ENCODE measurements at regions not wholly inside any gene's neighbourhood (a gene's known extent, or its start where the extent isn't known, plus 50 kb on each side); places are given as distances from the start of the nearest gene placed in this dataset.

DNA sequence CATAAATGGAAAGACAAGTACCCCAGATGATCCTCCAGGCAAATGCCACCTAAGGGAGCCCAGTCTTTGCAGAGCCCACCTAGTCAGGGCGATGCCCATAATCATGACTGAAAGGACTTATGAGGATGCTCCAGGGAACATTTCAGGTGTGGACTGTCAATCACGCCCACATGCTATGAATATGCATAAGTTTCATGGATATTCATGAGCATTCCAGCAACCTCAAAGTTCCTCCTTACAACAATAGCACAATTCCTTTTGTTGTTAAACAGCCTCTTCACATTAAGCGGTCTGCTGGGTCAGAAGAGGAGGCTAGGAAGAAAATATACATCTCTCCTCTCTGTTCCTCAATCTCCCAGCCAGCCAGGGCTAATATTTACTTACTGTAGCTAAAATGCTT lies 161.6 kb downstream of the C5orf15 start:
- TF ChIP-seq GATA2 (IDR thresholded peaks at IDR 0.05; ENCODE audit: low read depth, low read length) = no peak
- no peak for TF ChIP-seq GATA3 (IDR thresholded peaks at IDR 0.05; ENCODE audit: low read depth, low read length)
